Body of pancreas (tissue), 4 donors: ENCODE measurements at regions not wholly inside any gene's neighbourhood (a gene's known extent, or its start where the extent isn't known, plus 50 kb on each side); places are given as distances from the start of the nearest gene placed in this dataset.

Experiments
- CTCF ChIP-seq, 7 experiments: fragments of 450-650 bp in 4 of 7; fragments of 200-600 bp in 3 of 7; sonication (generic) in 3 of 7; IDR thresholded peaks; one replicate each; pipeline ENCODE4 v1.5.1; 2016 to 2019; ENCODE audit warnings: antibody characterized with exemption in 7 of 7
- POLR2A ChIP-seq, 3 donors: fragments of 450-650 bp; IDR thresholded peaks; one replicate each; pipeline ENCODE4 v1.6.1; 2016; ENCODE audit warnings: antibody characterized with exemption in 3 of 3, mild to moderate bottlenecking in 2 of 3

GRCh38 chr18:34657860-34658500, 52.1 kb upstream of the DTNA start:
- TF ChIP-seq POLR2A (IDR thresholded peaks at IDR 0.05) (no peak), CTCF (IDR thresholded peaks at IDR 0.05) (no peak)
